Lower leg skin (tissue), 3 donors: ENCODE measurements at regions not wholly inside any gene's neighbourhood (a gene's known extent, or its start where the extent isn't known, plus 50 kb on each side); places are given as distances from the start of the nearest gene placed in this dataset.

Source experiments
- CTCF ChIP-seq, 3 donors: fragments of 450-650 bp; IDR thresholded peaks; one replicate each; pipeline ENCODE4 v1.5.1; 2016; ENCODE audit warnings: antibody characterized with exemption in 3 of 3, mild to moderate bottlenecking in 3 of 3, moderate library complexity in 2 of 3
- POLR2A ChIP-seq, 2 donors: fragments of 450-650 bp; IDR thresholded peaks; one replicate each; pipeline ENCODE4 v1.6.1; 2016 to 2017; ENCODE audit warnings: antibody characterized with exemption in 2 of 2, mild to moderate bottlenecking in 1 of 2, moderate library complexity in 1 of 2

GRCh38 chr3:177487635-177488186, 290.4 kb upstream of the TBL1XR1 start:
- no peak for TF ChIP-seq CTCF (IDR thresholded peaks at IDR 0.05)
- TF ChIP-seq POLR2A (IDR thresholded peaks at IDR 0.05): no peak
